SHP77 (cell line): ENCODE measurements at regions not wholly inside any gene's neighbourhood (a gene's known extent, or its start where the extent isn't known, plus 50 kb on each side); places are given as distances from the start of the nearest gene placed in this dataset.

ENCODE experiments used
- DNase-seq, 2 experiments: peaks; one replicate each; lab custom pipeline; 2025; lab: John Stamatoyannopoulos, UW

GRCh38 chr2:125491663-125492062 lies 1164.3 kb upstream of the GYPC start:
- DNase-seq = no peak

- DNase-seq = no peak
These were observed 1143.6 kb upstream of the GYPC start for GRCh38 chr2:125512313-125512712.

GRCh38 chr2:125516496-125517109 lies 1139.4 kb upstream of the GYPC start:
- DNase-seq = peak in 1 of 2 experiments; percentile 5

GRCh38 chr2:125526093-125526492 lies 1129.9 kb upstream of the GYPC start:
- DNase-seq = no peak

- DNase-seq = no peak
These were observed 1120.9 kb upstream of the GYPC start for GRCh38 chr2:125535089-125535488.

GRCh38 chr2:125543968-125544514 lies 1111.9 kb upstream of the GYPC start:
- DNase-seq = no peak

- no peak for DNase-seq
These were observed 1102.2 kb upstream of the GYPC start for GRCh38 chr2:125553768-125554167.

- no peak for DNase-seq
These were observed 1101.0 kb upstream of the GYPC start for GRCh38 chr2:125554956-125555355.

- no peak for DNase-seq
These were observed 1096.8 kb upstream of the GYPC start for GRCh38 chr2:125559186-125559585.

GRCh38 chr2:125560855-125561254 lies 1095.1 kb upstream of the GYPC start:
- no peak for DNase-seq

- DNase-seq = no peak
These were observed 1094.7 kb upstream of the GYPC start for GRCh38 chr2:125561302-125561701.

GRCh38 chr2:125562924-125563323 lies 1093.0 kb upstream of the GYPC start:
- no peak for DNase-seq

GRCh38 chr2:125564471-125564870 lies 1091.5 kb upstream of the GYPC start:
- DNase-seq = no peak

- DNase-seq = no peak
These were observed 1089.5 kb upstream of the GYPC start for GRCh38 chr2:125566422-125566821.

- DNase-seq = no peak
These were observed 1088.9 kb upstream of the GYPC start for GRCh38 chr2:125567100-125567499.

- no peak for DNase-seq
These were observed 1083.3 kb upstream of the GYPC start for GRCh38 chr2:125572660-125573059.

- DNase-seq = no peak
These were observed 1082.5 kb upstream of the GYPC start for GRCh38 chr2:125573432-125573831.

- no peak for DNase-seq
These were observed 1079.4 kb upstream of the GYPC start for GRCh38 chr2:125576558-125576957.

GRCh38 chr2:125581557-125581956 lies 1074.4 kb upstream of the GYPC start:
- DNase-seq = no peak

GRCh38 chr2:125582516-125582915 lies 1073.4 kb upstream of the GYPC start:
- no peak for DNase-seq

- DNase-seq = no peak
These were observed 1071.2 kb upstream of the GYPC start for GRCh38 chr2:125584732-125585131.

GRCh38 chr2:125588780-125589179 lies 1067.2 kb upstream of the GYPC start:
- DNase-seq = no peak

- DNase-seq = no peak
These were observed 1064.0 kb upstream of the GYPC start for GRCh38 chr2:125591954-125592353.

GRCh38 chr2:125593036-125593435 lies 1062.9 kb upstream of the GYPC start:
- no peak for DNase-seq
